NCI-H1105 (cell line): ENCODE measurements at regions not wholly inside any gene's neighbourhood (a gene's known extent, or its start where the extent isn't known, plus 50 kb on each side); places are given as distances from the start of the nearest gene placed in this dataset.

ENCODE experiments used
- DNase-seq: peaks from one replicate; lab custom pipeline; 2025; lab: John Stamatoyannopoulos, UW

DNA sequence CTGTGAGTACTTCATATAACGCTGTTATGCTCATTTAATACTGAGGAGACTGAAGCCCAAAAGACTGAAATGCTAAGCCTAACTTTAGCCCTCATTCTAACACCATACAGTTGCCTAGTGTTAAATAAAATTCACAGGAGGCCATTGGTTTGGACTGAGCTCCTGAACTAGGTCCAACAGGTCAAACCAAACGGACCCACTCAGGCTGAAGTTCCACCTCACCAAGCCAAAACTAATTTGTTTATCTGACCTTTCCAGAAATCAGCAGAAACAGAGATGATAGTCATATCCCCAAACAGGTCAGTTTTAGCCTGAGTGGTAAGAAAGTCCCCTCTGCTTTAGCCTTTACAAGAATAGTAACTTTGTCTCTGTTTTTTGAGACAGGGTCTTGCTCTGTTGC is 311.3 kb upstream of the ZP4 start:
- no peak for DNase-seq

DNA sequence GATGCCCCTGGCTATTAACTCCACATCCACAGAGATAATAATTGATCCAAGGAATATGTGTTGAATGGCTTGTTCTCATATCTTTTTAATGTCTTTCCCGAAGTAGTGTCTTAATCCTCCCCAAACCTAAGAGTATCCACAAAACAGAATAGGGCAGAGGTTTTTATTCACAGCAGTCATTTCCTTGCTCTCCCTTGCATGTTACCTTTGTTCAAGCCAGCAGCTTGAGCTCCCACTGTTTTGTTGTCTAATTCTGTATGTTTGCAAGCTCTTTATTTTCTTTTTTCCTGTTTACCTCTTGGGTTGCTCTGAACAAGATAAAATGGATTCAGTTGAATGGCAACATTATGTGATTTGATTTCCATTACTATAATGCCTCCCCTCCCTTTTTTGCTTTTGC is 308.6 kb upstream of the ZP4 start:
- DNase-seq = no peak

DNA sequence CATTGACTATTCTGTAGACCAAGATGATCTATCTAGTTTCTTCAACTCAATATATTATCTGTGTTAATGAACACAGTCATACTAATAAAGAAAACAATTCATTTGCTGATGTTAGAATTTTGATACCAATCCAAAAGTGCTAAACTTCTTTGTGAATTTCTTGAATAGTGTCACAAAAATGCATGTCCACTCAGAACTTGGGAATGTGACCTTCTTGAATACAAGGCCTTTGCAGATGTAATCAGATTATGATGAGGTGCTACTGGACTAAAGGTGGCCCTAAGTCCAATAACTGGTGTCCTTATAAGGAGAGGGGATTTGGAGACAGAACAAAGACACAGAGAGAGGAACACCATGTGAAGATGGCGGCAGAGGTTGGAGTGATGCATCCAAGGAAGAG is 305.8 kb upstream of the ZP4 start:
- DNase-seq = no peak

DNA sequence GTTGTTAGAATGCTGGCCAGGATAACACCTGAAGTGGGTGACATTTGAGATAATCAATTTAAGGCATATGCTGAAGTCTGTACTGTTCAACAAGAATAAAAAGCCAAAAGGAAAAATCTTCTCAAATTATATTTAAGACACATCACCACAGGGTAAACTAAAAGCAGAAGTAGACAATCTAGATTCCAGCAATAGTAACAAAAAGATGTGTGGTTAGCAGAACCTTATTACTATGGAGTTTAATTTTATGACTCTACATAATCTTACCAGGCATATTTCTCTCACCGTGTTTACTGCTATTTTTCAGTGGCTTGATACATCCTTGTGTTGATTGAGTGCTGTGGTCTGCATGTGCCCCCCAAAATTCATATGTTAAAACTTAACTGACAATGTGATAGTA is 300.4 kb upstream of the ZP4 start:
- no peak for DNase-seq

DNA sequence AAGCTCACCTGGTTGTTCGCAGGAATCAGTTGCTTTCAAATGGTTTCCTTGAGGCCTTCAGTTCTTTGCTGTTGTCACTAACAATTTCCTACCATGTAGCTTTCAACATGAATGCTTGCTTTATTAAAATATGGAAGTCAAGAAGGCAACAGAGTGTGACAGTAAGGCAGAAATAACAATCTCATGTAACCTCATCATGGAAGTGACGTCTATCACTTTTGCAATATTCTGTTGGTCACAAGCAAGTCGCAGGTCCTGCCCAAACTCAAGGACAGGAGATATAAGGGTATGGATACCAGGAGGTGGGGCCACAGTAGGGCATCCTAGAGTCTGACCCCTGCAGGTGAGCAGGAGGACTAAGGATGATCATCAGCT is 296.8 kb upstream of the ZP4 start:
- no peak for DNase-seq

DNA sequence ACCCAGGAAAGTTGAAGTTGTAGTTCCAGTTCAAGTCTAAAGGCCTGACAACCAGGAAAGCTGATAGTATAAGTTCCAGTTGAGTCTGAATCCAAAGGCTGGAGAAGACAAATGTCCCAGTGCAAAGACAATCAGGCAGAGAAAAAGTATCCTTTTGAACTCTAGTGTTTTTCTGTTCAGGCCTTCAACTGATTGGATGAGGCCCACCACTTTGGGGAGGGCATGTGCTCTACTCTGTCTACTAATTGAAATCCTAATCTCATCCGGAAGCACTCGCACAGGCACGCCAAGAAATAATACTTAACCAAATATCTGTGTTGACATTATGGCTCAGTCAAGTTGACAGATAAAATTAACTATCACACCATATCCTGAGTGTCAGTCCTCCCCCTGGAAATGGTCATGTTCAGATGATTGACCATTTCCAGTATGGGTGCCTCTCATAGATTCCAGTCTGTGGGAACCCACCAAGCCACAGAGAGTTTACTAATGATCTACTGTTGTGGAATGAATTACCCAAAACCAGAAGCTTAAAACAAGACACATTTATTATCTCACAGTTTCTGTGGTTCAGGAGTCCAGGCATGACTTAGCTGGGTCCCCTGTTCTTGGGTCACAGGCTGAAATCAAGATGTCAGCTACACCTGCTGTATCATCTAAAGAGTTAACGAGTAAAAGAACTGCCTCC is 296.3 kb upstream of the ZP4 start:
- DNase-seq = no peak

DNA sequence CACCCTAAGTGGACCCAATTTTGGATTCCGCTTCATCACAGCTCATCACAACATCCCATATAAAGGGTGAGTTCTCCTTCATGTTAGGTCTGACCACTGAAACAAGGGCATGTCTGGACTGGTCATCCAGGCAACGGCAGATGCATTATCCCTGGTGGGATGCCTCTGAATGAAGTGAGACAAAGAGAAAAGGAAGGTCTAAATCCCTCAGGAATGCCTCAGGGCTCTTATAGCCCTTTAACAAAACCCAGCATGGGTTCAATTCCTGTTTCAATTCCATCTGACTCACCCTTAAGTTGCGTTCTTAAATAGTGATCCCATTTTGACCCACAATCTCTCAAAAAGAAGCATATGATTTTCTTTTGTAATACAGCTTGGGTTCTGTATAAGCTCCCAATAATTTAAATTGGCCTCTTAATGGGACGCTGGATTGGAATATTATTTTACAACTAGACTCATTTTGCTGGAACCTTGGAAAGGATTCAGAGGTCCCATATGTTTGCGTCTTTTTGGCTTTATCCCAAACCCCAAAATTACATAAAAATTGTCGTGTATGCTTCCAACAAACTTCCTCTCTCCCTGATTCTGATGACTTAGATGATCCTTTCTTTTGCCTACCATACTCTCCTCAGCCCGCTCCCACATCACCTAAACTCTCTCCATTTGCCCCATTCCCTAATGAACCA is 287.4 kb upstream of the ZP4 start:
- no peak for DNase-seq

DNA sequence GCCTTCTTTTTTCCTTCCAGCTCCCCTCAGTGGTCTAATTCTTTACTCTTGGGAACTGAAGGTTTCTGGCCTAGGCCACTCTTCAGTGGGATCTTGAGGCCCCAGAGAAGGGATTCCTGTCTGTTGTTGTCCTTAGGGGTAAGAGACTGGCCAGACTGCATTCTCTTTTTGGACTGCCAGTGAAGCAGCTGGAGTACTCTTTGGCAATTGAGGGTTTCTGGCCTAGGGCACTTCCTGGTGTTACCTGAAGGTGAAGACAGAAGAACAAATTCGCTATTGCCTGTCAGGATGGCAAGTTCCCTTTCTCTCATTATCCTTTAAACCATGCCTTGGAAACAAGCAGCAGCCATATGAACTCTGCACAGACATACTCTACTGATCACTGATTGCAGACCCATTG is 286.6 kb upstream of the ZP4 start:
- DNase-seq = no peak

DNA sequence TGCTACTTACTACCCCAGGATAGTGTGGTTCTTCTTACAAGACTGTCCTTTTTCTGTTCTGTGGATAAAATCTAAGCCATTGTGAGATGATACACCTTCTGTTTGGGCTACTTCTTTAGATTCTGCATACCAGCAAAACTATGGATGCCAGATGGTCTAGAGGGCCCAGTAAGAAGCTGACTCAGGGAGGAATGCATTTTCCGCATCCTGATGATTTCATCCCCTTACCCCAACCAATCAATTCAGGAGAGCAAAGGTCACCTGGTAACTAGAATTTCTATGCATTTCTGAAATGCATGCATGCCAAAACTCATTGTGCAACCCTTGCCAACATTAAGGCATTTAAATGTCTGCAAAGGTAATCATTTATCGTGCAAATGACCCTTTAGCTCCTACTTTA is 285.7 kb upstream of the ZP4 start:
- no peak for DNase-seq

DNA sequence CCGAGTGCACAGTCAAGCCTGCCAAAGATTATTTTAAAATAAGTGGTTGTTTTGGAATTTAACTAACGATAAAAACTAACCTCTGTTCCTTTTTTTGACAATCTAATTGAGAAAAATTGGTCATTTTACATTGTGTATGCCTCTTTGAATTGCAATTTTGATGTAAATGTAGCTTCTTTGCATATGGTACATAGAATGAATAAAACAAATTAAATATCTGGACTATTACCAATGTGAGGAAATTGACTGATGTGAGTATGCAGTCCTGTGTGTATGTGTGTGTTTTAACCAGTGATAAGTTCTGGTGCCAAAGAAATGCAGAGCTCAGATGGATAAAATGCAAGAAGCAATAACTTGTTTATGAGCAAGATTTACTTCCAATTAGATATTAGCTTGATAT is 281.3 kb upstream of the ZP4 start:
- no peak for DNase-seq

DNA sequence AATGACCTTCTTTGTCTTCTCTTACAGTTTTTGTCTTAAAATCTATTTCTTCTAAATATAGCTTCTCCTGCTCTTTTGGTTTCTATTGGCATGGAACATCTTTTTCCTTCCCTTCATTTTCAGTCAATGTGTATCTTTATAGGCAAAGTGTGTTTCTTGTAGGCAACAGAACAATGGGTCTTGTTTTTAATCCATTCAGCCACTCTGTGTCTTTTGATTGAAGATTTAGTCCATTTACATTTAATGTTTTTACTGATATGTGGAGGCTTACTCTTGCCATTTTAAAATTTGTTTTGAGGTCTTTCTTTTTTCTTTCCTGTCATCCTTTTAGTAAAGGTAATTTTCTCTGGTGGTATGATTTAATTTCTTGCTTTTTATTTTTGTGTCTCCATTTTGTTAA is 271.2 kb upstream of the ZP4 start:
- no peak for DNase-seq

DNA sequence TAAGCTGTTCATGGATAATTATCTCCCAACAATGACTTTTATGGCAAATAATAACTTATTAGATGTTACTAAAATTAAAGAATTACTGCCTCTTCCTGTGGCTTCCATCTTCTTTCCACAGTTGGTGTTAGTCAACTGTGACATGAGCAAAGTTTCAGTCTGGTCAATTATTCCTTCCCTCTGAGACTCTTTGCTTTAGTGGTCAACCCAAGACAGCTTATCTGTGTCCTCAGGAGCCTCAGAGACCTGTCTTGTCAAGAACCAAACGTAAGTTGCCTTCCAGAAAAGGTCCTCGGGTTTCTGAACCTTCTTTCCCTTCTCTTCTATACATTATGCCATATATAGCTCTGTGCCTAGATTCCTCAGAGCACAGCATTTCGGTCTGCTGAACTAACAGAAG is 263.2 kb upstream of the ZP4 start:
- no peak for DNase-seq

DNA sequence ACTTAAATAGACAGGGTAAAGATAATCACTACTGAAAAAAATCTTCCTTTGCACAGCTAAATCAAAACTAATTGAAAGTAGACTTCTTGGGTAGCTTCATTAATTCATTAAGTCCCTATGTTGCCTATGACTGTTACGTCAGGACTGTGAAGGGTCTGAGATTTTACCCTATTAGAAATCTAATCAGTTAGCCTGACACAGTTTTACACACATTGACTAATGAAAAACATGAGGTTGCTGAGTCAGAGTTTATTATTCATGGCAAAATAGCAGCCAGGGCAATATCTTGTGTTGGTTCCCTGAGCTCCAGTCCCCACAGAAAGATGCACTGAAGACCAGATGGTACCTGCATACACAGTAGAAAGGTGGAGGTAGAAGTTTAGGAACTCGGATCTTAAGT is 262.5 kb upstream of the ZP4 start:
- DNase-seq = no peak

DNA sequence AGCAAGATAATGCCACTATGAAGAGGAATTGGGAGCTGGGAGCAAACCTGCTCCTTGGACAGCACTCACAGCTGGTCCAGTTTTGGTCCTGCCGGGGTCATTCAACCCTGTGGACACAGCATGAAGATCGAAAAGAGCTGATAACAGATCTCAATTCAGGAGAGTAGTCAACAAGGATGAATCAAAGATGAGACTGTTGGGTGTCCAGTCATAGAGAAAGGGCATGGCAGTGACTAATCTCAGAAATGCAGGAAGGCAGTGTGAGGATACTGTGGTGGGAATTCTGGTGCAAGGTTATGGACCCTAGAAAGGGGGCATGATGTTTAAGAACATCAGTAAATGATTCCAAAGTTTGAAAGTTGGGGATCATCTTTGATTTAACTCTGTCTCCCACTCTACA is 261.4 kb upstream of the ZP4 start:
- no peak for DNase-seq

DNA sequence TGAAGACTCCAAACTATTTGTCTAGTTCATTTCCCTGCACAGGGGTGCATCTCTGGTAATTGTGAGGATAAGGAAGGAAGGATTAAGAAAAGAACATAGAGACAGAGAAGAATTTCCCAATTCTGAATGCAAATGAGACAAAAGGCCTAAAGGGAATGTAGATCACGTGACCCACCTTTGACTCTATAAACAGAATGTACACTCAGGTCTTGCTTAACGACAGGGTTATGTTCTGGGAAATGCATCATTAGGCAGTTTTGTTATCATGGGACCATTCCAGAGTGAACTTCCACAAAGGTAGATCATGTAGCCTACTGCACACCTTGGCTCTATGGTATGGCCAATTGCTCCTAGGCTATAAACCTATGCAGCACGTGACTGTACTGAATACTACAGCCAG is 252.3 kb upstream of the ZP4 start:
- no peak for DNase-seq

DNA sequence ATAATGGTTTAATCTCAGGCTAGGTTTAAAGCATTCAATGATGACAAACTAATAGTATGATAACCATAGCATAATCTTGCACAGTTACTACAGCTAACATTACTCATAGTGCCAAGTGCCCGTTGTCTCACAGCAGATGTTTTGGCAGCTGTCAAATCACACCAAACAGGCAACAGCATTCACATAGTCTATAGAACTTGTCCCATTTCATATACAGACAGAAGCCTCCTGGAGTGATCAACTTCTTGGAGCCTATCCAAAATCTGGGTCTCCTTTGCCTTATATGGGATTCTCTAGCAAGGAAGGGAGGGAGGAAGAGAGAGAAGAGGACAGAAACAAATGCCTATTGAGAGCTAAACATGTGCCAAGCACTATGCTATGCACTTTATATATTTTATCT is 250.6 kb upstream of the ZP4 start:
- DNase-seq = no peak

DNA sequence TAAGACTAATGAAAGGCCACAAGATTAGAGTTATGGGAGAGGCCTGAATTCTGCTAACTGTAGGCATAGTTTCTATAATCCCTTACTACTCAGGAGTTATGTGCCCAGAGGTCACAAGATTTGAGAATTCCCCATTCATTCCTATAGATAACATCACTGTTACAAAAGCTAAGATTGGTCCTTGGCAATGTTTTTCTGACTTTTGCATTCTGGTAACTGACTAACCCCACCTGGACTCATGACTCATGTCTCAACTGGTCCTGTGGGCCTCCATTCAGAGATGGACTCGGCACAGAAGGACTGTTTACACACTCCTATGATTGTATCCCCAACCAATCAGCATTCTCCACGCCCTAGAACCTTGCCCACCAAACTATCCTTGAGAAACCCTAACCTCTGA is 249.0 kb upstream of the ZP4 start:
- no peak for DNase-seq

DNA sequence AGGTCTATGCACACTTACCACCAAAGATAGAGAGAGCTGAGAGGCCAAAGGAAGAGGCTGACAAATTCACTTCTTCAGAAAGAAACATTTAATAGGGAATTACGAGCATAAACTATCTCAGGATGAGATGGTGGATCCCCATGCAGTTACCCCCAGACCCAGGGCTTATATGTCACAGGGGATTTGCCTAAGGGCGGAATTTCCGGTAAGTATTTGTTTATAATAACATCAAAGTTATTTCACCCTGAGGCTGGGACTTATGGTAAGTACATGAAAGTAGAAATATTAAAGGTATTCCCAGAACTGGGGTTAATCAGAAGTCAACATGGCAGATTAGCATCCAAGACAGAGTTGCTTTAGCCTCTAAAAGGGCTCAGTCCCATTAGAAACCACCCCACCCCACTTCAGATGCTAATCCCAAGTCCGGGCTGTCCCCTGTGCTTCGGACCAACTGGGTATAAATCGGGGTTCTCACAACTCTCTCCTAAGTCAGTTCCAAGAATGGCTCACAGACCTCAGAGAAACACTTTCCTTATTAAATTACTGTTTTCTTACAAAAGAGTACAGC is 247.4 kb upstream of the ZP4 start:
- no peak for DNase-seq

DNA sequence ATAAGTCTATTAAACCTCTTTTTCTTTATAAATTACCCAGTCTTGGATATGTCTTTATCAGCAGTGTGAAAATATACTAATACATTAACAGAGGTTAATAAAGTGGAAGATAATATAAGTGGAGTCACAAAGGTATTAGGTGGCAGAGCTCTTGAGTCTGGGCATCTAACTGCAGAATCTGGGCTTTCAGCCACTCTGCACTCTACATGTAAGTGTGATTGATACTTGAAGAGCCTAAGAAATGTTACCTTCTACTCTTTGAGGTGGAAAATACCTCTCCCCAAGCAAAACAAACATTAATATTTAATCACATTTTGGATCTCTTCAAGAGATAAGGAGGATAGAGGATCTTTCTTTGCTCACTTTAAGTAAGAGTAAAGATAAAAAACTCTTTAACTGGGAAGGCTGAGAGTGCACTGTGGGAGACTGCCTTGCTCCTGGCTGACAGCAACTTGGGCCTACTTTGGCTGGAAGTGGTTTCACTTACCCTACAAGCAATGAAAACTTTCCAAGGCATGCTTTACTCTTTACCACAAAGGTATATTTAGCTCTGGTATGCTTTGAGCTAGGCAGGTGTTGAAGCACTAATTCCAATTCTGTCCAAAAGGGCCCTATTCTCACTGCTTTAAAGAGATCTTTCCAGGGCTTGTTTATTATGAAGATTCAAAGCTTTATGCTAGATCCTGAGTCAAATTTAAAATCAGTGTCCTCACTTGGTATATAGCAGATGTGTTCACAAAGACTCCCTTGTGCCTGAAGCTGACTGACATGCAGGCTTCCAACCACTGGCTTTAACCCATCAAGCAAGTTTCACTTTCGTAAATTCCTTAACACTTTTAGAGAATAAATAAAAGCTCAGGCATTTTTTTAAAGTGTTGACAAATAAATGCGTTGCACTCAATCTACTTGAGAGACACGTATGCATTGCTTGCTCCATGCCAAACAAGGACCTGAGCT is 245.3 kb upstream of the ZP4 start:
- no peak for DNase-seq

DNA sequence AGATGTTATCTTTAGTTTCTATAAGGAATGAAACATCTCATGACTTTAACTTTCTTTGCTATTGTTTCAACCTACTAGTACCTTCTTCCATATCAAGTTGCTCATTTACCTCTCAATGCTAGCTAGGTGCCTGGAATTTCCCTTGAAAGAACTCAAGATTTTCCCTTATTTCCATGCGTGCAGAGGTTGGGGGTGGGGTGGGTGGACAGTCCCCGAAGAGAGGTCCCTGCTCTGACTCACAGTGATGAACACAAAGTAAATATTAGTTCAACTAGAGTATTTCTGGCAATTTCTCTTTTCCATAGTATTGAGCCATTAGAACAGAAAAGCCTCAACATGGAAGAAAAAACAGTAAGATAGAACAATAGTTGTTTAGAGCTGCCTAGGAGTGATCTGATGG is 239.0 kb upstream of the ZP4 start:
- DNase-seq = no peak

DNA sequence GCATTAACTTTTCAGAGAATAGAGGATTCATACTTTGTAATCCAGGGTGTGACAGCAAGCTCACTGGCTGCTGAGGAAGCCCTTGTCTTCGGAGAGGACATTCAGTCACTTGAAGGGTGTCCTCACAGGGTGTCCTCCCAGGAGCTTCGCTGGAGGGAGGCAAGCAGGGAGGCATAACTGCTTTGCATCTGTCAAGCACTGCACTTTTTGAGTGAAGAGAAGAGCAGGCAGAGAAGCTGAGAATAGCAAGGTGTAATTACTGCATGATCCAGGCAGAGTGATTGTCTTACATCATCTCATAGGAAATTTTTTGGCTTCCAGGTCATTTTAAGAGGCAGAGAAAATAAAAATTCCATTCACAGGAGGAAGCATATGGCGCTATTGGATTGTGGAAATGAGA is 232.5 kb upstream of the ZP4 start:
- no peak for DNase-seq

DNA sequence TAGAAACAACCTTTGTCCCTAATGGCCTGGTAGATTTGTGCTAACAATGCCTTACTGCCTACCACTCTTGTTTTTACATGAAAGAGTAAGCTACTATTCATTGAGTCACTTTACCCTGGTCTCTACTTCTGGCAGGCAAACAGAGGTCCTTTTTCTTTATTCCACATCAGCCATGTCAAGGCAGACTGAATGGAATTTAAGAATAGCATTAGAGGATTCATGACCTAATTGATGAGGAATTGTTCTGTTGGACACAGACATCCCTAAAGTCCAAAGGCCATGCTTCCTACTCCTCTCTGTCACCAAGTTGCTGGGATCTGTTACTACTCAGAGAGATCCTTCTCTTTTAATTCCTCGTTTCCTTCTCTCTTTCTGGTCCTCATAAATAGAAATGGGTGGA is 229.1 kb upstream of the ZP4 start:
- no peak for DNase-seq

DNA sequence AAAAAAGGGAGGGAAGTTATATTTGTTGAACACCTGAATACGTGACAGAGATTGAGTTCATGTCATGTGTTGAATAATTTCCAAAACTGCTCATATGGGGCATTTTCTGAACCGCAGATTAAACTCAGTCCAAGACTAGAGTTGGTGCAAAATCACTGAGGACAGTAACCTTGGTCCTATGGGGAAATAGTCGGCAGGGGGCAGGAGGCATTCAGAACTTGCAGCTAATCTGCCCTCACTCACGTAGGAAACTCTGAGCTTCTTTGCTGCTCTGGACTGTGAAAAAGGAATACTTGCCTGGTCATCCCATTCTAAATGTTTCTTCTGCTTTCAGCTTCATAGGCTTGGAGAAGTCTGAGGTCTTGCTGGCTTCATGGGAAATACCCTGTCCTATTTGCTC is 228.3 kb upstream of the ZP4 start:
- DNase-seq = no peak
